ENCODE measurements at regions not wholly inside any gene's neighbourhood (a gene's known extent, or its start where the extent isn't known, plus 50 kb on each side); places are given as distances from the start of the nearest gene placed in this dataset.

DNA sequence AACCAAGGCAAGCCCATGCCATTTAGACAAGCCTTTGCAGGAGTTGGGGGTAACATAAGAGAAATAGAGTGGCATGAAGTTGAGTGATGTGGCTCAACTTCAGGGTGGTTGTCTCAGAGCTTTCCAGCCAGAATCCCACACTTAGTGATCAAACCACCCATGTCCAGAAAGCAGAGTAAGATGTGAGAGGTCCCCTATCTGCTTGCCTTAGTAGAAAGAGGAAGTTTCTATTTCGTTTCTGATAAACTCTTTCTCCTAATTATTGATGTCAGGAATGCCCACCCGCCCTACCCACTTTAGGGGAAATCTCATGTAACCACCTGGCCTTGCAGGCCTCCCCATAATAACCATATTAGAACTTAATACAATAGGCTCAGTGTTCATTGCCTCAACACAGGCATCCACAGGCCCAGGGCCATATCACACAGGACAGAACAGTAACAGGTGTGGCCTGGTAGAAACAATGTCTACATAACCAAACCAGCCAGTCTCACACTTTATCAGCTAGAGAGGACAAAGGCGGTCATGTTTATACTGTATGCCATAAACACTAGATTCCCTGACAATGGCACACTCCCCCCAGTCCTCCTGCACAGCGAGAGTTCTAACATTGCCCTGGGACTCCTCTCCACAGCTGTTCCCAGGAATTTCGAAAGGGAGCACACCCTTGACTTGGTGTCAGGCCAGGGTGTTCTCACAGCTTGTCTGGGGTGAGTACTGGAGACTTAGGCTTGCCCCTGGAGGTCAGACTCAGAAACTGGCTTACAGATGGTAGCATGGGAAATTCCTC lies 364.4 kb downstream of the CXCL12 start:
- TF ChIP-seq, protein P1, sequence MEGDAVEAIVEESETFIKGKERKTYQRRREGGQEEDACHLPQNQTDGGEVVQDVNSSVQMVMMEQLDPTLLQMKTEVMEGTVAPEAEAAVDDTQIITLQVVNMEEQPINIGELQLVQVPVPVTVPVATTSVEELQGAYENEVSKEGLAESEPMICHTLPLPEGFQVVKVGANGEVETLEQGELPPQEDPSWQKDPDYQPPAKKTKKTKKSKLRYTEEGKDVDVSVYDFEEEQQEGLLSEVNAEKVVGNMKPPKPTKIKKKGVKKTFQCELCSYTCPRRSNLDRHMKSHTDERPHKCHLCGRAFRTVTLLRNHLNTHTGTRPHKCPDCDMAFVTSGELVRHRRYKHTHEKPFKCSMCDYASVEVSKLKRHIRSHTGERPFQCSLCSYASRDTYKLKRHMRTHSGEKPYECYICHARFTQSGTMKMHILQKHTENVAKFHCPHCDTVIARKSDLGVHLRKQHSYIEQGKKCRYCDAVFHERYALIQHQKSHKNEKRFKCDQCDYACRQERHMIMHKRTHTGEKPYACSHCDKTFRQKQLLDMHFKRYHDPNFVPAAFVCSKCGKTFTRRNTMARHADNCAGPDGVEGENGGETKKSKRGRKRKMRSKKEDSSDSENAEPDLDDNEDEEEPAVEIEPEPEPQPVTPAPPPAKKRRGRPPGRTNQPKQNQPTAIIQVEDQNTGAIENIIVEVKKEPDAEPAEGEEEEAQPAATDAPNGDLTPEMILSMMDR (IDR thresholded peaks at IDR 0.05), result no peak
- TF ChIP-seq POLR2A (IDR thresholded peaks at IDR 0.05) (no peak), EP300 (IDR thresholded peaks at IDR 0.05) (no peak)

Data from tibial nerve (tissue), 4 donors.